CD1c-positive myeloid dendritic cell (primary cell): ENCODE measurements at regions not wholly inside any gene's neighbourhood (a gene's known extent, or its start where the extent isn't known, plus 50 kb on each side); places are given as distances from the start of the nearest gene placed in this dataset.

Source experiments
- DNase-seq: peaks from one replicate; pipeline ENCODE4 v3.0.0-alpha.2; 2016; ENCODE audit errors: extremely low spot score

DNA sequence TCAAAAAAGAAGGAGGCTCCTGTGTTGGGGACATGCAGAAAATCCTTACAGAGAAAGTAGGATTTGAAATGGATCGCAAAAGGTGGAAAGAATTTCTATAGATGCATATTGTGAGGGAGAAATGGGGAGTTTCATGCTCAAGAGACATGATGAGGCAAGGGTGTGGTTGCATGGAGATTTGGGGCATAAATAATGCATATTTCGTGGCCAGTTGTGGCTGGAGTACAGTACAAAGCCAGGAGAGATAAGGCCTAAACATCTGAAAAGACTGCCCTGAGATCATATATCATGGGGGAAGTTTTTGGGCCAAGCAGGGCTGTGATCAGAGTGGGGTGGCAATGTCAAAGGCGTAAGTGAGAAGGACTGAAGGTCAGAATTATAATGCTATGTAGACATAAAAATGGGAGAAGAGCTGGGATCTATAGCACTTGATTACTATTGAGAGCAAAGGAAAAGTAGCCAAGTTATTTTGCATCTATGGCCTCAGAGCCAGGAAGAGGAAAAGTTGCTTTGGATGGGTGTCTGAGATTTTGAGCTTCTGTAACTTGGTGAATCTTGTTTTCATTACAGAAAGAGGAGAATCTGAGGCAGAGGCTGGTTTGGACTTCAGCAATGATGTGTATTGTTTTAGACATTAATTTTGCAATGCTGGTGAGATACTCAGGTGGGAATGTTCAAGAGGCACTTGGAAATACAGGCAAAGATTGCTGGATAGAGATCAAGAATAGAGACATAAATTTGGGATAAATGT, 166.6 kb downstream of the INHBA start:
- no peak for DNase-seq

GRCh38 chr7:41529831-41530230, 173.1 kb downstream of the INHBA start:
- DNase-seq: no peak

DNA sequence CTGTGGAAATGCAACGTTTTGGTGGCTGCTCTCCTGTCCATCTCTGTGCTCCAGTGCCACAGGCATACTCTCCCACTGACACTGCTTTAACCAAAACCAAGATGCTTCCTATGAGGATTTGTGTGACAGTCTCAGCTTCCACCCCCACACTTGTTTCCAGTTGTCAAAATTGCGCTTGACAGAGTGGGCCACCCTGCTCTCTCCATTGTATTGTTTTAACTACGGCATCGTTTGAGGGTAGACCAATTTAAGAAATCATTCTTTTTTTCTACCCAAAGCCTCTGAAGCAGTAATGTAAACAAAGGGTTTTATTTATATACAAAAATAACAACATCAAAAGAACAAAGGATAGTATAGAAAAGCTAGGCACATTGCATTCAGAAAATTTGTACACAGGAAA, 178.0 kb downstream of the INHBA start:
- DNase-seq: no peak

DNA sequence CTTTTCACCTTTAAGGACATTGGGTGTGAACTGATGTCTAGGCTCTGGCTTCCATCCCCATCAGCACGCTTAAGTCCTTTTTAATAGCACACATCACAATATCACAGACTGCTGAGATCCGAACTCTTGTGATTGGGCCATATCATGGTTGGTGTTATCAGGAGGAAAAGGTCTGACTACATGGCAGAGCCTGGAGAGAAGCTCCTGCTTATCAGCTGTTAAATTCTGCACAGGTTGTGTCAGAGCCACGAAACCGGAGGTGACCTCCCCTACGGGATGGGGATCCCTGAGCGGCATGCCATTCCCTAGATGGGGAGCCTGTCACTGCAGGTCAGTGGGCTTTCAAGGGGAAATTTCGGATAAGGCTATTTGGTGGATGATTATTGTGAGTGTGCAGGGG, 182.4 kb downstream of the INHBA start:
- no peak for DNase-seq

DNA sequence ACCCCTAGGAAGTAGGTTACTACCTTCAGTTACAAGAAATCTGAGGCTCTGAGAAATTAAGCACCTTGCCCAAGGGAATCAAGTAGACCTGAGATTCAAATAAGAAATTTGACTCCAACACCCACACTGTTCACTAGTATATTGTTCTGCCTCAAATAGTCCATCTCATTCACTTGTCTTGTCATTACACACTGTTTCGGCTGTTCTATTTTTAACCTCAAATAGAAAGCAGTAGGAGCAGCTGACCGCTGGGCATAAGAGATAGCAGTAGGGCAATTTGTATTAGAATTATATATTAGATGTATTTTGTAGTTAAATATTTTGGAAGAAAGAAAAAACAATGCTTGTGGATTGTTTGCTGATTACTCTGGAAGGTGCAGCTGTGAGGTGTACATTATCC, 185.1 kb downstream of the INHBA start:
- no peak for DNase-seq

DNA sequence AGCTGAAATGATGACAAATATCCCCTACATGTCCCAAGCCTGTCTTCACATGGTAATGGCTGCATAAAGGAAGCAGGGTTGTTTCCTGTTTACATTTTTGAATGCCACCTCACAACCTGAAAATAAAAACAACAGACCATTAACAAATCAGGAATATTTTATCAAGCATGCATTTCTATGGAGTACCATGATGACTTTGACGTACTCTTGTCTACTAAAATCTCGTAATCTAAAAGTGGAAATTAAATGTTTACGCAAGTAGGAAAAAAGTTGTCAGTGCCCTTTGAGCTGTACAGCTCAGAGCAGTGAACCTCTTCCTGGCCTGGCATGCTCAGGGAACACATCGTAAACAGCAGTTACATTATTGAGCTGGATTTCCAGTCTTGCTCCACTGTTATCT, 194.1 kb downstream of the INHBA start:
- DNase-seq: no peak

- DNase-seq: no peak
Observed at GRCh38 chr7:41507686-41508268, 195.1 kb downstream of the INHBA start.

GRCh38 chr7:41504214-41504980, 198.5 kb downstream of the INHBA start:
- DNase-seq: no peak

GRCh38 chr7:41503438-41503837, 199.5 kb downstream of the INHBA start:
- no peak for DNase-seq

DNA sequence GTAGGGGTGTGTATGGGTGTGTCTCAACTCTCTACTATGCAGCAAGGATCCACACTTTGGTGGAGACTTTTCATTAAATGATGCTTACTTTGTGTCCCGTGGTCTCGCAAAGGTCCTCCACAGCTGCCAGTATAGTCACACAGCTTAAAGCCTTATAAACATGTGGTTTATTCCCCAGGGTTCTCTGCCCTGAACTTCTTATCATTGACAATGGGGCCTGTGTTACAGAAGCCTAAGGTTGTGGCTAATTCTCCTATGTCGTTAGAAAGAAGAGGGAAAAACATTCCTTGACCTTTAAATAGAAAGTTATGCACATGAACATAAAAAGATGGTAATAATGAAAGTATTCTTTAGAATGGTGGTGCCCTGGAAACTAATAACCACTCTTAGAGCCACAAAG, 201.4 kb downstream of the INHBA start:
- no peak for DNase-seq

DNA sequence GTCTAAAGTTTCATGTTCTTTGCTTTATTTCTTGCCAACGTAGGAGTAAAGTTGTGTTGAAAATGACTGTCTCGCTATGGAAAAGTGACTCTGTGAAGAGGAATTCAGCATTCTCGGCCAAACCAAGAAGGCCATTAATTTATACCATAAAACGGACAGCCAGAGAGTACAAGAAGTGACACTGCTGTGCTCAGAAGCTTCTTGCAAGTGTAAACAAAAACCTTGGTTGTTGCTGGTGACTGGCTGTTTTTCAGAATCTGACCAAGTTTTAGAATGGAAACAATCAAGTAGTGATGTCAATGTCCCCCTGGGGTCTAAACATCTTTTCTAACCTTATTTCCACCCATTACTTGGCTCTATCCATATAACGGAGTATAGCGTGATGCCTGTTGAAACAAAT, 201.9 kb downstream of the INHBA start:
- DNase-seq: no peak

- no peak for DNase-seq
Observed at GRCh38 chr7:41492603-41493002, 210.3 kb downstream of the INHBA start.

- no peak for DNase-seq
Observed at GRCh38 chr7:41491883-41492471, 210.9 kb downstream of the INHBA start.

DNA sequence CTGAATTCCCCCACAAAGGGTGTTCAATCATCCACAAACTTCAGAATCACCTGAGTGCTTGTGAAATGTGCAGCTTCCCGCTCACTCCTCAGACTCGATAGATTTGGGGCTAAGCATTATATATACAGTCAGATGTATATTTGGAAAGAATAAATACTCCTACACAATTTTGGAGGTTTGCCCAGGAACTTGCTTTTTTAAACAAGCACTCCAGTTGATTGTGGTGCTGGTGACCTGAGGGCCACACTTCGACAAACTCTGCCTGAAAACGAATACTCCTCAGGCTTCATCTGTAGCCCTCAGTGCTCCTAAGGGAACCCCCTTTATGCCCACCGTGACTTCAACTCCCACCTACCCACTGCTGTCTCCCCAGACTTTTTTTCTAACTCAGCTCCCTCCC, 211.6 kb downstream of the INHBA start:
- DNase-seq: no peak

GRCh38 chr7:41489885-41490284, 213.0 kb downstream of the INHBA start:
- no peak for DNase-seq

GRCh38 chr7:41487229-41487940, 215.5 kb downstream of the INHBA start:
- DNase-seq: no peak

- DNase-seq: no peak
Observed at GRCh38 chr7:41481353-41481752, 221.5 kb downstream of the INHBA start.

DNA sequence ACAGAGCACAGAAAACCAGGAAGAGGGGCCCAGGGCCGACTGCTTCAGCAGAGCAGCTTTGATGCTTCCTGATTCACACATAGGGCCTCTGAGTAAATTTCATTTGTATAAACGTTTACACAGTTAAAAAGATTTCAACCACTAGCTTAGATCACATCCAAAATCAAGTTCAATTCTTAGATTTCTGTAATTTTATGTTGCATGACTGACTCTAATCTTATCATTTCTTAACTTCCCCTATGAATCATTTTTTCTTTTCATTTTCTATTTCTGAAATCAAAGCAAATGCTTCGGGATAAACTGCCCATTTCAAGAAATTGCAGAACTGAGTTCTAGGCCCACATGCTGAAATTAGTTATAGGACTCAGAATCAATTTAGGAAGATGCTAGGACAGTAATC, 224.7 kb downstream of the INHBA start:
- peak; percentile 40 for DNase-seq

- peak; percentile 7 for DNase-seq
Observed at GRCh38 chr7:41476460-41476803, 226.5 kb downstream of the INHBA start.

- peak; percentile 35 for DNase-seq
Observed at GRCh38 chr7:41475801-41476459, 227.0 kb downstream of the INHBA start.

GRCh38 chr7:41472427-41473125, 230.3 kb downstream of the INHBA start:
- no peak for DNase-seq
